IPS-15b (cell line): ENCODE measurements at regions not wholly inside any gene's neighbourhood (a gene's known extent, or its start where the extent isn't known, plus 50 kb on each side); places are given as distances from the start of the nearest gene placed in this dataset.

Experiments
- H3K27me3 ChIP-seq: one replicate; pipeline ENCODE4 v1.6.1; 2013; ENCODE audit warnings: low read length; ENCODE audit not compliant: control insufficient read depth, insufficient read depth
- H3K36me3 ChIP-seq: one replicate; pipeline ENCODE4 v1.6.1; 2013; ENCODE audit warnings: low read length; ENCODE audit not compliant: control insufficient read depth, insufficient read depth
- H3K4me1 ChIP-seq: one replicate; pipeline ENCODE4 v1.6.1; 2013; ENCODE audit warnings: mild to moderate bottlenecking, low read length; ENCODE audit not compliant: control insufficient read depth, insufficient read depth
- H3K4me3 ChIP-seq: one replicate; pipeline ENCODE4 v1.5.1; 2013; ENCODE audit warnings: low read depth, low read length
- H3K9ac ChIP-seq: one replicate; pipeline ENCODE4 v1.6.1; 2013; ENCODE audit warnings: low read depth, mild to moderate bottlenecking, low read length
- H3K9me3 ChIP-seq: one replicate; pipeline ENCODE4 v1.6.1; 2013; ENCODE audit warnings: mild to moderate bottlenecking, low read length; ENCODE audit not compliant: control insufficient read depth, insufficient read depth

DNA sequence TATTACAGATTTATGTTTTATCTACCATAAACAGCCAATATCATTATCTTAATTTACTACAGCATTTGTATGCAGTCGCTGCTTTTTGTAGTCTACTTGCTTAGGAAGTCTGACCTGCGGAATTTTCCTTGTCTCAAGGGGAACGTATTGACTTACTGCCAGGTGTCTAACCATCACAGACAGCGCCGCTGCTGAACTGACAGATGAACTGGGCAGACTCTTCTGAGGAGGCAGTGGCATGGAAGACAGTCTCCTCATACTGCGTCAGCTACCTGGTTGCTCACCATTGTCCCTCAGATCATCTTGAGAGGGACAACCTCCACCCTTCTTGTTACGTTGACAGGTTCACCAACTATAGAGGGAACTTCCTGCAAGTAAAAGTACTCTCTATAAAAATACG is 574.3 kb upstream of the ZNF462 start:
- Histone ChIP-seq H3K4me1 (peaks cover 7% of the 10 kb centered on the region), H3K36me3 (no peaks in the 10 kb centered on the region), H3K9me3 (no peaks in the 10 kb centered on the region), H3K4me3 (no peak overlapping the region), H3K9ac (no peak overlapping the region), H3K27me3 (no peaks in the 10 kb centered on the region)

DNA sequence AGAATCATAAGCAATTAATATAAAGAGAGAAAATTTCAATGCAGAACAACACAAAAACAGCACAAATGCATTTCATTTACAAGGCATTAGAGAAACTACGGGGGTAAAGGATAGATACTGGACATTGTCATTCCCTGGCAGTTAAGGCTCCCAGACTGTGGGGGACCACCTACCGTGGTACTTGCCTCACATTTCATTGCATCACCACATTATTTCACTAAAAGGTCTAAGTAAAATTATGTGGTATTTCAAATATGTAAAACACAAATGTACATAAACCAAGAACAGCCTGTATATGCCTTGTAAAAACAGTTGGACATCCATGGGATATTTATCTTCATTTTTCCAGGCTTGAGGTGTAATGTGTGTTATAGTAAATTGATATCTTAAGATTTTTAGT is 571.2 kb upstream of the ZNF462 start:
- H3K36me3 ChIP-seq = no peaks in the 10 kb centered on the region
- H3K4me3 ChIP-seq = no peak overlapping the region
- H3K4me1 ChIP-seq = no peaks in the 10 kb centered on the region
- no peak overlapping the region for H3K9ac ChIP-seq
- no peaks in the 10 kb centered on the region for H3K9me3 ChIP-seq
- no peaks in the 10 kb centered on the region for H3K27me3 ChIP-seq

- H3K36me3 ChIP-seq = no peaks in the 10 kb centered on the region
- H3K27me3 ChIP-seq = no peaks in the 10 kb centered on the region
- H3K4me1 ChIP-seq = no peaks in the 10 kb centered on the region
- no peak overlapping the region for H3K4me3 ChIP-seq
- no peak overlapping the region for H3K9ac ChIP-seq
- no peaks in the 10 kb centered on the region for H3K9me3 ChIP-seq
Measured at GRCh38 chr9:106296426-106296825, 566.5 kb upstream of the ZNF462 start.

DNA sequence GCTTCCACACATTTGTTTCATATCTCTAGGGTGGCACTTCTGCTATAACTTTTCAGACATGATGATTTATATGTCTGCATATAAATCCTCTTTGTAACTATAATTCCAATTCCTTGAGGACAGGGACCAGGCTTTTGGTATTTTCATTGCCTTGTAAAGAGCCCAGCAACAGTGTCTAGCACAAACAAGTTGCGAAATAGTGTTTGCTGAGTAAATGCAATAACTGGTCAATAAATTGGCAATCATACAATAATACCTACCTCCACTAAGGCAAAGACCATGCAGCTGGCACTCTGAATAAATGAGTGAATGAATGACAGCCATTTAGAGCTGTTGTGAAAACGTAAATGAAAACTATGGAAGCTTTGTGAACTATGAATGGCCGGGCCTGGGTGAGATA is 564.0 kb upstream of the ZNF462 start:
- H3K4me3 ChIP-seq = no peak overlapping the region
- no peaks in the 10 kb centered on the region for H3K9me3 ChIP-seq
- H3K9ac ChIP-seq = no peak overlapping the region
- H3K36me3 ChIP-seq = no peaks in the 10 kb centered on the region
- H3K4me1 ChIP-seq = no peaks in the 10 kb centered on the region
- H3K27me3 ChIP-seq = no peaks in the 10 kb centered on the region

- H3K27me3 ChIP-seq = no peaks in the 10 kb centered on the region
- H3K9ac ChIP-seq = no peak overlapping the region
- H3K9me3 ChIP-seq = no peaks in the 10 kb centered on the region
- H3K36me3 ChIP-seq = no peaks in the 10 kb centered on the region
- H3K4me3 ChIP-seq = no peak overlapping the region
- no peaks in the 10 kb centered on the region for H3K4me1 ChIP-seq
Measured at GRCh38 chr9:106304401-106304920, 558.5 kb upstream of the ZNF462 start.

DNA sequence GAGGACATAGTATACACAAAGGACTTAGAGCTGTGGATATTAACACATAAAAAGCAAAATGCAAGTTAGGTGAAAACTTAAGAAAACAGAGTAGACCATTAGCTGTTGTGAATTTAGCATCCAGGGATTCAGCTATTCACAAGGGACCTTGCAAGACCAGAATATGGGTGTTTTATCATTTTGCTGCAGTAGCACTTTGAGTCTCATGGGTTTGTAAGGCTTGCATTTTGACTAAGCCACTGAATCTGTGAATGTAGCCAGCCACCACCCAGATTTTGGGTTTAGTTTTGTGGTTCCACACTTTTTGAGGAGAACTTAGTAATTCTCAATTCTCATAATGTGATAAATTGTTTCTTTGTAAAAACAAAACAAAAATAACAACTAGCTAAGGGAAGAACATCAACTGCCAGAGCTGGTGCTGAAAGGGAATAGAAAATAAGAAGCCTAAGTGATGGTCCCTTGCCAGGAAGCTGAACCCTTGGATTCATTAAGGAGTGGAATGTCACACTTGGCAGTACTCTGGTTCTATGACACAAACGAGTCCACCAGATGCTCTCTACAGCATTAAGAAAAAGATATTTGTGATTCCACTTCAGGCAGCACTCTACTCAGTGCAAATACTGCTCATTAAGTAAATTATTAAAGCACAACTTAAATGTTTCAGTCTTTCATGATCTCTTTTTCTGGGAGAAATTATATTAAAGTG is 557.4 kb upstream of the ZNF462 start:
- Histone ChIP-seq H3K9me3 (no peaks in the 10 kb centered on the region), H3K4me3 (no peak overlapping the region), H3K27me3 (no peaks in the 10 kb centered on the region), H3K4me1 (no peaks in the 10 kb centered on the region), H3K36me3 (no peaks in the 10 kb centered on the region), H3K9ac (no peak overlapping the region)

GRCh38 chr9:106307670-106308069 is 555.3 kb upstream of the ZNF462 start:
- Histone ChIP-seq H3K4me1 (no peaks in the 10 kb centered on the region), H3K9me3 (no peaks in the 10 kb centered on the region), H3K36me3 (no peaks in the 10 kb centered on the region), H3K4me3 (no peak overlapping the region), H3K9ac (no peak overlapping the region), H3K27me3 (no peaks in the 10 kb centered on the region)

DNA sequence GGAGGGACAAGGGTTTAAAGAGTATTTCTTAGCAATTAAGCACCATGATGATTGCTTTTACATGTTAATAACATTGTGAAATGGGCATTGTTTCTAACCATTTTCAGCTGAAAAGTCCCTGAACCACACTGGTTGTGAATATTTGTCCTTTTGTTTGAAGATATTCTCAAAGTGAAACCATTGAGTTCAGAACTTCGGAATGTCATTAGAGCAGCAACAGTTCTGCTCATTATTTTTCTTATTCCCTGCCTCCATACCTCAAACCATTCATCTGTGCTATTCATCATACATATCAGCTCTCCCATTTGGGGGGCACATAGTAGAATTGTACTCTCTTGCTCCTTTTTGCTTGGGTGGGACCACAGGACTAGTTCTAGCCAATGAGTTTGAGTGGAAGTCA is 553.0 kb upstream of the ZNF462 start:
- Histone ChIP-seq H3K9me3 (no peaks in the 10 kb centered on the region), H3K4me1 (no peaks in the 10 kb centered on the region), H3K4me3 (no peak overlapping the region), H3K36me3 (no peaks in the 10 kb centered on the region), H3K9ac (no peak overlapping the region), H3K27me3 (no peaks in the 10 kb centered on the region)

- no peak overlapping the region for H3K4me3 ChIP-seq
- no peak overlapping the region for H3K9ac ChIP-seq
- H3K9me3 ChIP-seq = no peaks in the 10 kb centered on the region
Measured at GRCh38 chr9:106310782-106311181, 552.2 kb upstream of the ZNF462 start.

DNA sequence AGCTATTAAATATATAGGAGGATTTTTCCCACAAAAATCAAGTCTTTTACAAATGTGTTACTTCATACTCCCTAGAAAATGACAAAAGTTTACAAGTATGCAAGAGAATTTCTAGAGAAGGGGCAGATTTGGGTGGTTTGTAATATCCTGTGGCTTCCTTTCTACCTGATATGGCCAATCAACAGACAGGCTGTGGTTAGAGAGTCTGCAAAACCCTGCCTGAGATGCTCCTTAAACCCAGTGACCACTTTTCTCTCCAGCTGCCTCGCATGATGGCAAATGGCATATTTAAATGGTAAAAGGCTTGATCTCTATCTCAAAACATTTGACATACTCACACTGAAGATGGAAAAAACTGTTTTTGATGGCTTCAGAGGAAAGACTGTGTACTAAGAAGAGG is 550.1 kb upstream of the ZNF462 start:
- Histone ChIP-seq H3K9me3 (no peaks in the 10 kb centered on the region), H3K27me3 (no peaks in the 10 kb centered on the region), H3K4me3 (no peak overlapping the region), H3K9ac (no peak overlapping the region), H3K4me1 (no peaks in the 10 kb centered on the region), H3K36me3 (no peaks in the 10 kb centered on the region)

More at GRCh38 chr9:106310782-106311181, 552.2 kb upstream of the ZNF462 start:
- Histone ChIP-seq H3K4me1 (no peaks in the 10 kb centered on the region), H3K27me3 (no peaks in the 10 kb centered on the region), H3K36me3 (no peaks in the 10 kb centered on the region)

GRCh38 chr9:106314476-106314875 is 548.5 kb upstream of the ZNF462 start:
- H3K9me3 ChIP-seq = no peaks in the 10 kb centered on the region
- H3K4me1 ChIP-seq = no peaks in the 10 kb centered on the region
- H3K9ac ChIP-seq = no peak overlapping the region
- no peaks in the 10 kb centered on the region for H3K27me3 ChIP-seq
- H3K4me3 ChIP-seq = no peak overlapping the region
- H3K36me3 ChIP-seq = no peaks in the 10 kb centered on the region

DNA sequence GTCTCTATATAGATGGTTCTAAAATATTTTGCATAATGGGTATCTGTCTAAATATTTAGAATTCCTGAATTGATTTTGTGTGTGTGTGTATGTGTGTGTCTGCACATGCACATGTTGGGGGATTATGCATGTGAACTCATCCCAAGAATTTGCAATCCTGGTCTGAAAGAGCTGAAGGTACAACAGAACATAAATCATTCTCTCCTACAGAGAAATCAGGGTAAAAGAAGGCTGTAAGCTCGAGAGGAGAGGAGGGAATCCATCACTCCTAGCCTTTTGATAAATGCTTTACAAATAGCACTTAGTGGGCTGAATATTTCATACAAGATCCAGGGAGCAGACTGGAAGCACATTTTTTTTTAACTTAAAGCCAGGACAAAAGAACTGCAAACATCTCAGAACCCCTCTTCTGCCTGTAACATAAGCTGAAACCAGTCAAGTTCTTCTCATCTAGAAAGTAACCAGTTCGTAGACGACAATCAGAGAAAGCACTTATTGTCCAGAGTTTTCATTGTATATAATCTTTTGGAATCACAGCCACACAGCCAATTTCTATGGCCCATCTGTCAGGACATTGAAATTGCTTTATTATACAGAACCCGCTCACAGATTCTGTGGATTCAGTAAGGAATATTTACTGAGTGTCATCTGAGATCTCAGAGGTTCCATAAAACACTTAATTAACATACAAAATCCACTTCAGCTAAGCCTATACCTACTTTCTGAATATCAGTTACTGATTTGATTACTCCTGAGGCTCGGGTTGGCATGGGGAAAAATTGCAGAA is 541.4 kb upstream of the ZNF462 start:
- H3K9me3 ChIP-seq = no peaks in the 10 kb centered on the region
- no peaks in the 10 kb centered on the region for H3K36me3 ChIP-seq
- no peaks in the 10 kb centered on the region for H3K27me3 ChIP-seq
- H3K4me3 ChIP-seq = no peak overlapping the region
- H3K9ac ChIP-seq = no peak overlapping the region
- H3K4me1 ChIP-seq = no peaks in the 10 kb centered on the region
